Vagina (tissue), 2 donors: ENCODE measurements at regions not wholly inside any gene's neighbourhood (a gene's known extent, or its start where the extent isn't known, plus 50 kb on each side); places are given as distances from the start of the nearest gene placed in this dataset.

Experiments used
- POLR2A ChIP-seq, 2 donors: fragments of 450-650 bp; IDR thresholded peaks; one replicate each; pipeline ENCODE4 v1.6.1; 2017; ENCODE audit warnings: antibody characterized with exemption in 2 of 2, mild to moderate bottlenecking in 2 of 2, moderate library complexity in 2 of 2
- POLR2AphosphoS5 ChIP-seq, 2 donors: sonication (generic); formaldehyde crosslinking; IDR thresholded peaks; one replicate each; pipeline ENCODE4 v1.9.0; 2017; ENCODE audit warnings: antibody characterized with exemption in 2 of 2, mild to moderate bottlenecking in 2 of 2, low read depth in 1 of 2; ENCODE audit not compliant: insufficient read depth in 1 of 2
- TF ChIP-seq, protein P1 (sequence below), 3 experiments: fragments of 450-650 bp in 2 of 3; fragments of 200-600 bp in 1 of 3; sonication (generic) in 1 of 3; IDR thresholded peaks; one replicate each; pipeline ENCODE4 v1.5.1; 2017 to 2019; ENCODE audit warnings: antibody characterized with exemption in 3 of 3, mild to moderate bottlenecking in 2 of 3, moderate library complexity in 2 of 3

DNA sequence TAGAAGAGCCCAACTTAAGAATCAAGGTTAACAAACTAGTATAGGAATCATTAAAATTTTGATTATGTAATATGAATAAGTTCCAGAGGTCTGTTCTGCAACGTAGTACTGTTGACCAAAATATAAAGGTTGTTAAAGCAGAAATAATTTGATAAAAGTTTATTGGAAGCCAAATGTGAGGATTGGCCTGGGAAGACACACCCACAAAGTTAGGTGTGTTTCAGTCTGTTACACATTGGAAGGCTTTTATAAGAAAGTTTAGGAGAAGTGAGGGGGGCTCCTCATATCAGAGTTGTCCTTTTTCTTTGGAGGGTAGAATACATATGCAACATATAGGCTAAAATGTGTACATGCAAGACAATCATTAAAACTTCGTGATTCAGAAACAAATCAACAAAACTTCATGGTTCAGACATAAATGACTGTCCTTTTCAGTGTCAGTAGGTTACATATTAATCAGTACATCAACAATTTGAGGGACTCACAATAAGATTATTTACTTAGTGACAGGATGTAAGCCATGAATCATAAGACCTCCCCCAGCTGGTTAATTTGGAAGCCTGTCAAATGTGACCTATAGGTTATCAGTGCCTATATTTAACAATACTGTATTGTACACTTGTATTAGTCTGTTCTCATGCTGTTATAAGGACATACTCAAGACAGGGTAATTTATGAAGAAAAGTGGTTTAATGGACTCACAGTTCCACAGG lies 245.0 kb upstream of the B3GALT2 start:
- TF ChIP-seq, protein P1, sequence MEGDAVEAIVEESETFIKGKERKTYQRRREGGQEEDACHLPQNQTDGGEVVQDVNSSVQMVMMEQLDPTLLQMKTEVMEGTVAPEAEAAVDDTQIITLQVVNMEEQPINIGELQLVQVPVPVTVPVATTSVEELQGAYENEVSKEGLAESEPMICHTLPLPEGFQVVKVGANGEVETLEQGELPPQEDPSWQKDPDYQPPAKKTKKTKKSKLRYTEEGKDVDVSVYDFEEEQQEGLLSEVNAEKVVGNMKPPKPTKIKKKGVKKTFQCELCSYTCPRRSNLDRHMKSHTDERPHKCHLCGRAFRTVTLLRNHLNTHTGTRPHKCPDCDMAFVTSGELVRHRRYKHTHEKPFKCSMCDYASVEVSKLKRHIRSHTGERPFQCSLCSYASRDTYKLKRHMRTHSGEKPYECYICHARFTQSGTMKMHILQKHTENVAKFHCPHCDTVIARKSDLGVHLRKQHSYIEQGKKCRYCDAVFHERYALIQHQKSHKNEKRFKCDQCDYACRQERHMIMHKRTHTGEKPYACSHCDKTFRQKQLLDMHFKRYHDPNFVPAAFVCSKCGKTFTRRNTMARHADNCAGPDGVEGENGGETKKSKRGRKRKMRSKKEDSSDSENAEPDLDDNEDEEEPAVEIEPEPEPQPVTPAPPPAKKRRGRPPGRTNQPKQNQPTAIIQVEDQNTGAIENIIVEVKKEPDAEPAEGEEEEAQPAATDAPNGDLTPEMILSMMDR (IDR thresholded peaks at IDR 0.05), result no peak
- TF ChIP-seq POLR2AphosphoS5 (IDR thresholded peaks at IDR 0.05; ENCODE audit: insufficient read depth in 1 of 2, low read depth in 1 of 2) (no peak), POLR2A (IDR thresholded peaks at IDR 0.05) (no peak)
